BE2C (cell line): ENCODE measurements at regions not wholly inside any gene's neighbourhood (a gene's known extent, or its start where the extent isn't known, plus 50 kb on each side); places are given as distances from the start of the nearest gene placed in this dataset.

ENCODE experiments used
- DNase-seq: peaks from one replicate; pipeline ENCODE4 v3.0.0-alpha.2; 2020
- H3K27me3 ChIP-seq: fragments of 250-450 bp; sonication (Bioruptor Pico); 2 replicates; pipeline ENCODE4 v1.5.1; 2020; ENCODE audit warnings: mild to moderate bottlenecking
- H3K36me3 ChIP-seq: fragments of 250-450 bp; sonication (Bioruptor Pico); 2 replicates; pipeline ENCODE4 v1.5.1; 2020; ENCODE audit warnings: mild to moderate bottlenecking
- H3K4me1 ChIP-seq: fragments of 250-450 bp; sonication (Bioruptor Pico); 2 replicates; pipeline ENCODE4 v1.5.1; 2020
- H3K4me3 ChIP-seq: 2 replicates; pipeline ENCODE4 v1.5.1; 2011; ENCODE audit warnings: low read depth, low read length
- H3K9me3 ChIP-seq: fragments of 250-450 bp; sonication (Bioruptor Pico); 2 replicates; pipeline ENCODE4 v1.5.1; 2020
- CTCF ChIP-seq: IDR thresholded peaks from 2 replicates; pipeline ENCODE4 v1.5.1; 2012; ENCODE audit warnings: mild to moderate bottlenecking, low read depth, low read length

GRCh38 chr6:19034986-19035385 is 647.8 kb downstream of the RNF144B start:
- TF ChIP-seq CTCF = no peak
- no peaks in the 10 kb centered on the region for H3K4me1 ChIP-seq
- H3K9me3 ChIP-seq = no peaks in the 10 kb centered on the region
- H3K27me3 ChIP-seq = no peaks in the 10 kb centered on the region
- no peak overlapping the region for H3K4me3 ChIP-seq
- H3K36me3 ChIP-seq = no peaks in the 10 kb centered on the region
- no peak for DNase-seq

GRCh38 chr6:19035461-19036195 is 648.5 kb downstream of the RNF144B start:
- Histone ChIP-seq H3K4me3 (no peak overlapping the region), H3K27me3 (no peaks in the 10 kb centered on the region)
- DNase-seq = no peak

GRCh38 chr6:19036196-19036555 is 649.0 kb downstream of the RNF144B start:
- TF ChIP-seq CTCF = no peak
- Histone ChIP-seq H3K4me1 (no peaks in the 10 kb centered on the region), H3K4me3 (no peak overlapping the region), H3K9me3 (no peaks in the 10 kb centered on the region), H3K36me3 (no peaks in the 10 kb centered on the region), H3K27me3 (no peaks in the 10 kb centered on the region)
- DNase-seq = no peak

More at GRCh38 chr6:19035461-19036195, 648.5 kb downstream of the RNF144B start:
- Histone ChIP-seq H3K9me3 (no peaks in the 10 kb centered on the region), H3K4me1 (no peaks in the 10 kb centered on the region), H3K36me3 (no peaks in the 10 kb centered on the region)
- no peak for TF ChIP-seq CTCF

GRCh38 chr6:19037607-19038006 is 650.5 kb downstream of the RNF144B start:
- Histone ChIP-seq H3K4me1 (no peaks in the 10 kb centered on the region), H3K9me3 (no peaks in the 10 kb centered on the region), H3K36me3 (no peaks in the 10 kb centered on the region), H3K4me3 (no peak overlapping the region), H3K27me3 (no peaks in the 10 kb centered on the region)
- TF ChIP-seq CTCF = no peak
- DNase-seq = no peak

- TF ChIP-seq CTCF = no peak
- H3K4me3 ChIP-seq = no peak overlapping the region
- H3K4me1 ChIP-seq = no peaks in the 10 kb centered on the region
- DNase-seq = no peak
- no peaks in the 10 kb centered on the region for H3K36me3 ChIP-seq
- H3K27me3 ChIP-seq = no peaks in the 10 kb centered on the region
- H3K9me3 ChIP-seq = no peaks in the 10 kb centered on the region
Observed at GRCh38 chr6:19039287-19039686, 652.1 kb downstream of the RNF144B start.

- TF ChIP-seq CTCF = no peak
- H3K4me3 ChIP-seq = no peak overlapping the region
- H3K27me3 ChIP-seq = no peaks in the 10 kb centered on the region
- no peak for DNase-seq
- H3K9me3 ChIP-seq = no peaks in the 10 kb centered on the region
- H3K36me3 ChIP-seq = no peaks in the 10 kb centered on the region
- H3K4me1 ChIP-seq = no peaks in the 10 kb centered on the region
Observed at GRCh38 chr6:19041906-19042305, 654.8 kb downstream of the RNF144B start.
